D721Med (cell line): ENCODE measurements at regions not wholly inside any gene's neighbourhood (a gene's known extent, or its start where the extent isn't known, plus 50 kb on each side); places are given as distances from the start of the nearest gene placed in this dataset.

Experiments
- DNase-seq: peaks from one replicate; pipeline ENCODE4 v3.0.0; 2011; ENCODE audit warnings: low spot score; ENCODE audit not compliant: insufficient read length
- FAIRE-seq: peaks from 2 replicates; lab custom pipeline; 2011; peaks lifted over from hg19 to GRCh38; lab: Jason Lieb, UNC
- CTCF ChIP-seq: IDR thresholded peaks from 2 replicates; pipeline ENCODE4 v1.5.1; 2012; ENCODE audit warnings: mild to moderate bottlenecking, control low read depth; ENCODE audit not compliant: insufficient read depth; ENCODE audit errors: missing control alignments

- DNase-seq, result no peak
- FAIRE-seq, result no peak
- no peak for TF ChIP-seq CTCF
Observed at GRCh38 chr2:237254369-237254861, 159.5 kb downstream of the COL6A3 start.

GRCh38 chr2:237254911-237255578 is 158.9 kb downstream of the COL6A3 start:
- TF ChIP-seq CTCF, result no peak
- DNase-seq, result no peak
- no peak for FAIRE-seq

GRCh38 chr2:237256887-237257286 is 157.1 kb downstream of the COL6A3 start:
- DNase-seq (no peak), FAIRE-seq (no peak)
- TF ChIP-seq CTCF, result no peak

GRCh38 chr2:237257471-237257951 is 156.5 kb downstream of the COL6A3 start:
- no peak for DNase-seq
- TF ChIP-seq CTCF, result no peak
- FAIRE-seq, result no peak

GRCh38 chr2:237258116-237258515 is 155.8 kb downstream of the COL6A3 start:
- no peak for DNase-seq
- TF ChIP-seq CTCF, result no peak
- no peak for FAIRE-seq

- DNase-seq (no peak), FAIRE-seq (no peak)
- TF ChIP-seq CTCF, result no peak
Observed at GRCh38 chr2:237258615-237259014, 155.3 kb downstream of the COL6A3 start.

GRCh38 chr2:237259201-237259600 is 154.8 kb downstream of the COL6A3 start:
- FAIRE-seq (no peak), DNase-seq (no peak)
- TF ChIP-seq CTCF, result no peak
